ENCODE measurements at regions not wholly inside any gene's neighbourhood (a gene's known extent, or its start where the extent isn't known, plus 50 kb on each side); places are given as distances from the start of the nearest gene placed in this dataset.

DNA sequence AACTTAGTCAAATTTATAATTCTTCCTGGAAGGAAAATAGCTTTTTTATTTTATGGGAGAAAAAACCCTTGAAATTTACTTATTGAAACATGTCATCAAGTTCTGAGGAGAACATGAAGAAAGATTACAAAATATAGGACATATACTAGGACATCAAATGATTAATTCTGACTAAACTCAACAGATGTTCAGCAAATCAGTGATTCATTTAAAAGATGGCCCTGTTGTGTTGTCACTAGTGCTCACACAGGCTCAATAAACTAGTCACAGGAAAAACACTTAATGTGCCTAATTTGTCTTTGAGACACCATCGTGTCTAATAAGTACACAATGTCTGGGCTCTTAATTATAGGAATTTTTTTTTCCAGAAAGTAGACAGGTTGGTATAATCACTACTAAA lies 223.8 kb upstream of the TMTC4 start:
- CTCF ChIA-PET = no interaction called here

More for the DNA sequence above, 223.8 kb upstream of the TMTC4 start:
- H3K56ac ChIP-seq (ENCODE audit: extremely low read depth, insufficient read depth, low read length) = no peak overlapping the region
- H3K27me3 ChIP-seq (ENCODE audit: control insufficient read depth, insufficient read depth, low read length) = no peaks in the 10 kb centered on the region
- intact Hi-C loops (cut with micrococcal nuclease) (no loop called here), in situ Hi-C loops (cut with MboI; ENCODE audit: low sequenced_read_pairs) (no loop called here), dilution Hi-C loops (cut with HindIII; ENCODE audit: low sequenced_read_pairs, unreplicated experiment) (no loop called here)
- no peak overlapping the region for H4K91ac ChIP-seq (ENCODE audit: insufficient read depth, low read depth, low read length)
- H3K27ac ChIP-seq (ENCODE audit: insufficient read depth, low read length) = no peak overlapping the region
- H3K4me3 ChIP-seq (ENCODE audit: insufficient read depth, low read depth, low read length) = no peak overlapping the region
- ATAC-seq (ENCODE audit: low read depth) = no peak
- no peak overlapping the region for H3K4me2 ChIP-seq (ENCODE audit: low read depth, low read length)
- H3K14ac ChIP-seq (replicated peaks; ENCODE audit: low read depth, low read length) = no peak overlapping the region
- no peak for TF ChIP-seq SMC3 (IDR thresholded peaks at IDR 0.05; ENCODE audit: low read depth, low read length)
- TF ChIP-seq, protein P1, sequence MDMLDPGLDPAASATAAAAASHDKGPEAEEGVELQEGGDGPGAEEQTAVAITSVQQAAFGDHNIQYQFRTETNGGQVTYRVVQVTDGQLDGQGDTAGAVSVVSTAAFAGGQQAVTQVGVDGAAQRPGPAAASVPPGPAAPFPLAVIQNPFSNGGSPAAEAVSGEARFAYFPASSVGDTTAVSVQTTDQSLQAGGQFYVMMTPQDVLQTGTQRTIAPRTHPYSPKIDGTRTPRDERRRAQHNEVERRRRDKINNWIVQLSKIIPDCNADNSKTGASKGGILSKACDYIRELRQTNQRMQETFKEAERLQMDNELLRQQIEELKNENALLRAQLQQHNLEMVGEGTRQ (IDR thresholded peaks at IDR 0.05; ENCODE audit: low read depth, low read length) = no peak
- no peak overlapping the region for H3K9ac ChIP-seq (ENCODE audit: low read depth, low read length)
- no peak overlapping the region for H2AK9ac ChIP-seq (replicated peaks; ENCODE audit: low read depth, low read length, poor library complexity)
- no peaks in the 10 kb centered on the region for H3K79me1 ChIP-seq (ENCODE audit: low read depth in 1 of 2, low read length in 2 of 2)
- H2BK5ac ChIP-seq (ENCODE audit: low read depth, low read length, poor library complexity, severe bottlenecking) = no peak overlapping the region
- no TSS peak for BruUV-seq (replicated peaks)
- H2AFZ ChIP-seq (replicated peaks; ENCODE audit: low read length, poor library complexity) = no peak overlapping the region
- no peak overlapping the region for H2BK15ac ChIP-seq (ENCODE audit: low read depth, low read length)
- POLR2A ChIA-PET (ENCODE audit: unreplicated experiment) = no interaction called here
- peak; percentile 11 for DNase-seq
- no CpG with 5 or more reads among the region's 1 CpG for WGBS, 2 experiments (ENCODE audit: extremely low coverage in 2 of 2, insufficient read length in 1 of 2)
- H3K9me1 ChIP-seq (ENCODE audit: insufficient read depth, low read length) = no peaks in the 10 kb centered on the region
- H3K4ac ChIP-seq (ENCODE audit: low read depth, low read length) = no peak overlapping the region
- H3K23ac ChIP-seq (ENCODE audit: low read depth, low read length) = no peak overlapping the region
- H3K18ac ChIP-seq (ENCODE audit: low read depth, low read length) = no peak overlapping the region
- no peaks in the 10 kb centered on the region; the same call in 1 of the 2 replicates for H3K9me3 ChIP-seq (ENCODE audit: control insufficient read depth, insufficient read depth, low read length)
- peak overlapping the region; percentile 57; the same call in 1 of the 2 replicates for H4K5ac ChIP-seq (ENCODE audit: low read depth, low read length)
- H4K8ac ChIP-seq (ENCODE audit: low read depth in 2 of 2, low read length in 2 of 2) = no peak overlapping the region
- no peak overlapping the region for H2AK5ac ChIP-seq (ENCODE audit: low read depth, low read length)
- no peak overlapping the region for H2BK120ac ChIP-seq (ENCODE audit: low read depth, low read length)
- H4K20me1 ChIP-seq (ENCODE audit: insufficient read depth, low read length) = no peaks in the 10 kb centered on the region
- no peak overlapping the region for H2BK20ac ChIP-seq (ENCODE audit: low read depth, low read length)
- H3K4me1 ChIP-seq (ENCODE audit: control insufficient read depth, insufficient read depth, low read length) = peaks cover 2% of the 10 kb centered on the region
- no peaks in the 10 kb centered on the region for H3K36me3 ChIP-seq (ENCODE audit: control insufficient read depth, insufficient read depth, low read length)
